Lower leg skin (tissue), 3 donors: ENCODE measurements at regions not wholly inside any gene's neighbourhood (a gene's known extent, or its start where the extent isn't known, plus 50 kb on each side); places are given as distances from the start of the nearest gene placed in this dataset.

Experiments used
- CTCF ChIP-seq, 3 donors: fragments of 450-650 bp; IDR thresholded peaks; one replicate each; pipeline ENCODE4 v1.5.1; 2016; ENCODE audit warnings: antibody characterized with exemption in 3 of 3, mild to moderate bottlenecking in 3 of 3, moderate library complexity in 2 of 3
- POLR2A ChIP-seq, 2 donors: fragments of 450-650 bp; IDR thresholded peaks; one replicate each; pipeline ENCODE4 v1.6.1; 2016 to 2017; ENCODE audit warnings: antibody characterized with exemption in 2 of 2, mild to moderate bottlenecking in 1 of 2, moderate library complexity in 1 of 2

DNA sequence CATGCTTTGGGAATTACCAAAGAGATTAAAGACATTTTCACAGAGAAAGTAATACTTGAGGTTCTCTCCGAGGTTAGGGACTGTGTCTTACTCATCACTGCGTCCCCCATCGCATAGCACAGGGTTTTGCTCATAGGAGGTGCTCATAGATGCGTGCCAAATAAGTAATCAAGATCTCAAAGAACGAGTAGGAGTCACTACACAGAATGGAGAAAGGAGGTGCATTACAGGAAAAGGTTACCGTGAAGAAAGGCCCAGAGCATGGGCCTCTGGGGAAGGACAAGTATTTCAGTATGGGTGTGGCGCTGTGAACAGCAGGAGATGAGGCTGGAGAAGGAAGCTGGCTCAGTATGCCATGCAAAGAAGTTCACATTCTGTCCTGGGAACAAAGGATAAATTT, 182.4 kb downstream of the ACTL7B start:
- TF ChIP-seq CTCF (IDR thresholded peaks at IDR 0.05) (no peak), POLR2A (IDR thresholded peaks at IDR 0.05) (no peak)
